Ishikawa (cell line): ENCODE measurements at regions not wholly inside any gene's neighbourhood (a gene's known extent, or its start where the extent isn't known, plus 50 kb on each side); places are given as distances from the start of the nearest gene placed in this dataset.

ENCODE experiments used
- CEBPB ChIP-seq: IDR thresholded peaks from 2 replicates; pipeline ENCODE4 v1.6.1; 2012
- CREB1 ChIP-seq: IDR thresholded peaks from 2 replicates; pipeline ENCODE4 v1.6.1; 2012; ENCODE audit warnings: low read depth
- EGR1 ChIP-seq: IDR thresholded peaks from 2 replicates; pipeline ENCODE4 v1.6.1; 2012
- EP300 ChIP-seq: IDR thresholded peaks from 2 replicates; pipeline ENCODE4 v1.6.1; 2012; ENCODE audit warnings: borderline replicate concordance
- FOXM1 ChIP-seq: IDR thresholded peaks from 2 replicates; pipeline ENCODE4 v1.6.1; 2012; ENCODE audit warnings: low read depth, borderline replicate concordance
- RAD21 ChIP-seq: IDR thresholded peaks from 2 replicates; pipeline ENCODE4 v1.6.1; 2012; ENCODE audit warnings: low read depth
- REST ChIP-seq: IDR thresholded peaks from 2 replicates; pipeline ENCODE4 v1.6.1; 2012; ENCODE audit warnings: low read depth, mild to moderate bottlenecking
- TCF12 ChIP-seq: IDR thresholded peaks from 2 replicates; pipeline ENCODE4 v1.6.1; 2012; ENCODE audit warnings: low read depth
- TEAD4 ChIP-seq: IDR thresholded peaks from 2 replicates; pipeline ENCODE4 v1.6.1; 2012
- YY1 ChIP-seq: IDR thresholded peaks from 2 replicates; pipeline ENCODE4 v1.6.1; 2012; ENCODE audit warnings: low read depth
- ZBTB7A ChIP-seq: IDR thresholded peaks from 2 replicates; pipeline ENCODE4 v1.6.1; 2012; ENCODE audit warnings: low read depth
- TF ChIP-seq, protein P1 (sequence below): IDR thresholded peaks from 2 replicates; pipeline ENCODE4 v1.6.1; 2012

- TF ChIP-seq, protein P1, sequence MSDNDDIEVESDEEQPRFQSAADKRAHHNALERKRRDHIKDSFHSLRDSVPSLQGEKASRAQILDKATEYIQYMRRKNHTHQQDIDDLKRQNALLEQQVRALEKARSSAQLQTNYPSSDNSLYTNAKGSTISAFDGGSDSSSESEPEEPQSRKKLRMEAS: no peak
- no peak for TF ChIP-seq EP300
- no peak for TF ChIP-seq RAD21
- no peak for TF ChIP-seq ZBTB7A
- TF ChIP-seq REST: no peak
- TF ChIP-seq YY1: no peak
- no peak for TF ChIP-seq TCF12
- TF ChIP-seq CEBPB: no peak
- TF ChIP-seq FOXM1: no peak
- TF ChIP-seq EGR1: no peak
- TF ChIP-seq TEAD4: no peak
- TF ChIP-seq CREB1: no peak
Measured at GRCh38 chr3:7854721-7855120, 646.9 kb upstream of the LMCD1 start.
